ENCODE measurements at regions not wholly inside any gene's neighbourhood (a gene's known extent, or its start where the extent isn't known, plus 50 kb on each side); places are given as distances from the start of the nearest gene placed in this dataset.

GRCh38 chr4:11223311-11223710 is 205.4 kb downstream of the HS3ST1 start:
- ATAC-seq (ENCODE audit: low FRiP score) (no peak), DNase-seq (ENCODE audit: low spot score) (no peak)
- no peak for TF ChIP-seq CTCF (IDR thresholded peaks at IDR 0.05)

- DNase-seq (ENCODE audit: low spot score) (no peak), ATAC-seq (ENCODE audit: low FRiP score) (no peak)
- no peak for TF ChIP-seq CTCF (IDR thresholded peaks at IDR 0.05)
Observed at GRCh38 chr4:11218692-11219091, 210.0 kb downstream of the HS3ST1 start.

GRCh38 chr4:11216520-11216919 is 212.2 kb downstream of the HS3ST1 start:
- no peak for TF ChIP-seq CTCF (IDR thresholded peaks at IDR 0.05)
- ATAC-seq (ENCODE audit: low FRiP score), result no peak
- DNase-seq (ENCODE audit: low spot score), result no peak

DNA sequence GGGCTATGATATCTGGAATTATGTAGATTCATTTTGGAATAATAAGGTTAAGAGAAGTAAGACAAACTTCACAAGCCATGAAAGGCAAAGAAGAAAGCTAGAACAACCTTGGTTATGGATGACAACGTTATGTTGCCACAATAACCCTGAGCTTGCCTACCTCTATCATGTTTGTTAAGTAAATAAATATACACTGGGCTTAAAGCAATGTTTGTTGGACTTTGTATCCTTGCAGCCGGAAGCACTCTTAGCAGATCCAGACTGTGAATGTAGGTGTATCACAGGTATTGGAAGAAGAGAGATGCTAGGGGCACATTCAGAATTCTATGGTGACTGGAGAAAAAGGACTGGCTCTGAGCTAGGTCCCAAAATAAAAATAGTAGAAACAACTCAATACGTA is 214.4 kb downstream of the HS3ST1 start:
- no peak for TF ChIP-seq CTCF (IDR thresholded peaks at IDR 0.05)
- ATAC-seq (ENCODE audit: low FRiP score) (no peak), DNase-seq (ENCODE audit: low spot score) (no peak)

DNA sequence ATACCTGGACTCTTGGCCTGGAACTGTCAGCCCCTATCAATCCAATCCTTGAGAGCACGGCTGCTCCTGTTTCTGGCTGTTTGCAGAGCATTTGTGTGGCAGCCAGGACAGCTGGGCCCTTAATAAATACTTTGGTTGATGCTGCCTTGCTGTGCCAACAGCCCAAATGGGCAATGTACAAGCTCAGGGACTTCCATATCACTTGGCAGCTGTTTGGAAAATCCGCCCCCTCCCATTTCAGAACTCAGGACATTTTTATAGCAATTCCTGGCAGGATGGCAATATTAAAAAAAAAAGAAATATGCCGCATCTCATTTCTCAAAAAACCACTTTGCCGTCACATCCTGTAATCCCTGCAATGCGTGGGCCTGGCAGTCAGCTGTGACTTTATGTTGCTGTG is 218.9 kb downstream of the HS3ST1 start:
- no peak for TF ChIP-seq CTCF (IDR thresholded peaks at IDR 0.05)

GRCh38 chr4:11201256-11201655 is 227.4 kb downstream of the HS3ST1 start:
- DNase-seq (ENCODE audit: low spot score) (no peak), ATAC-seq (ENCODE audit: low FRiP score) (no peak)
- TF ChIP-seq CTCF (IDR thresholded peaks at IDR 0.05), result no peak

More for the DNA sequence above, 218.9 kb downstream of the HS3ST1 start:
- DNase-seq (ENCODE audit: low spot score) (no peak), ATAC-seq (ENCODE audit: low FRiP score) (no peak)

DNA sequence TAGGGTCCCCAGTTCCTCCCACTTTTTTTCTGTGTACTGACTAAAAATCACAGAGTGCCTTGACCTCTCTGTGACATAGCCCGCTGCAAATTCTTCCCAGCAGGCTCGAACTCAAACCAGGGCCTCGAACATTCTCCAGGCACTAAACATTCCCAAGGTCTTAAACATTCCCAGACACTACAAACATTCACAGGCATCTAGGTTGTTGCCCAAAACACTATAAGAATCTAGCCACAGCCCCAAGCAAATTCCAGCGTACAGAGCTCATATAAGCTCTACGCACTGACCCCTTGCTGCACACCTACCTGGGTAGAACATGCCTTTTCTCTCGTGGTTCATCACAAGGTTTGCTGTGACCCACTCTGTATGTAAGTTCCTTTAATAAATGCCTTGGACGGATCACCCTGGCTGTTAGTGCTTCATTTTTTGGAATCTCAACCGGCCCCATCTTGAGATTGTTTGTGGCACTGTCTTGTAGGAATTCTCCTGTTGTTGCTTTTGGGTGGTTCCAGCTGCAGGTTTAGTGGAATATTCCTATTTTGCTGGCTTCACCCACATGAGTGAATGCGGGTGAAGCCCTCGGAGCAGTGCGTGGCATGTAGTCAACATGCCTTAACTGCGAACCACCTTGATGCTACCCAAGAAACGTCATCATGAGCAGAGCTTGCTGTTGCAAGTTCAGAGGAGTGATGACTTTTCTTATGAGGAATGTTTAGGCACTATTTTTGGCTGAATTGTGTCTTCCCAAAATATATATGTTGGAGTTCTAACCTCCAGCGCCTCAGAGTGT is 230.0 kb downstream of the HS3ST1 start:
- ATAC-seq (ENCODE audit: low FRiP score), result no peak
- TF ChIP-seq CTCF (IDR thresholded peaks at IDR 0.05), result no peak
- no peak for DNase-seq (ENCODE audit: low spot score)
